IPS-18a (cell line): ENCODE measurements at regions not wholly inside any gene's neighbourhood (a gene's known extent, or its start where the extent isn't known, plus 50 kb on each side); places are given as distances from the start of the nearest gene placed in this dataset.
"Not testable (repeated sequence)": the region's sequence is repeated elsewhere in the genome, so short reads cannot be mapped to it uniquely, and the experiment has no call there.

Source experiments
- H3K27ac ChIP-seq: one replicate; pipeline ENCODE4 v1.5.1; 2013; ENCODE audit warnings: low read length
- H3K27me3 ChIP-seq: one replicate; pipeline ENCODE4 v1.6.1; 2013; ENCODE audit warnings: mild to moderate bottlenecking, low read length; ENCODE audit not compliant: control insufficient read depth, insufficient read depth
- H3K36me3 ChIP-seq: one replicate; pipeline ENCODE4 v1.6.1; 2013; ENCODE audit warnings: low read depth, low read length; ENCODE audit not compliant: control insufficient read depth
- H3K4me1 ChIP-seq: one replicate; pipeline ENCODE4 v1.6.1; 2013; ENCODE audit warnings: low read depth, low read length; ENCODE audit not compliant: control insufficient read depth
- H3K4me3 ChIP-seq: one replicate; pipeline ENCODE4 v1.5.1; 2013; ENCODE audit warnings: low read length
- H3K9ac ChIP-seq: one replicate; pipeline ENCODE4 v1.6.1; 2013; ENCODE audit warnings: mild to moderate bottlenecking, low read length, moderate library complexity
- H3K9me3 ChIP-seq: one replicate; pipeline ENCODE4 v1.6.1; 2013; ENCODE audit warnings: low read depth, low read length; ENCODE audit not compliant: control insufficient read depth

- H3K9ac ChIP-seq, result no peak overlapping the region
- H3K27me3 ChIP-seq, result no peaks in the 10 kb centered on the region
- no peak overlapping the region for H3K4me3 ChIP-seq
- no peaks in the 10 kb centered on the region for H3K36me3 ChIP-seq
- H3K27ac ChIP-seq, result no peak overlapping the region
- peaks cover under 1% of the 10 kb centered on the region for H3K9me3 ChIP-seq
- no peaks in the 10 kb centered on the region for H3K4me1 ChIP-seq
These were observed 77.6 kb downstream of the SETD4 start for GRCh38 chr21:35982717-35983116.

- no peaks in the 10 kb centered on the region for H3K27me3 ChIP-seq
- no peaks in the 10 kb centered on the region for H3K4me1 ChIP-seq
- no peaks in the 10 kb centered on the region for H3K36me3 ChIP-seq
- peaks cover 4% of the 10 kb centered on the region for H3K9me3 ChIP-seq
- no peak overlapping the region for H3K9ac ChIP-seq
- H3K4me3 ChIP-seq, result no peak overlapping the region
- H3K27ac ChIP-seq, result no peak overlapping the region
These were observed 78.7 kb downstream of the SETD4 start for GRCh38 chr21:35981514-35982070.

DNA sequence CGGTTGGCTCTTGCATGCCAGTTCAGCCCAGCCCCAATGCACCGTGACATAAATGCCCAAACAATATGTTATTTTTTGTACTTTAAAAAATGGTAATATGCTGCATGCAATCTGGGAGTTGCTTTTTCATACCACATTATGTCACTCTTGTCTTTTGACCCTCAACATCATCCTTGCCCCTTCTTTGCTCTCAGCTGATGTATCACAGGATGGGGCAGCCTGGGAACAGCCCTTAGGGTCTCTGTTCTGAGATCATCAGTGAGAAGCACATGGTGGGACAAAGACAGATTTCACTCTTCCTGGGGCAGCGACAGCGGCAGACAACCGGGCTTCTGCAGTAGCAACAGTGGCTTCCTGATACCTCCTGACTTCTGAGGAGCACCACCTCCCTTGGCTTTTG is 79.5 kb downstream of the SETD4 start:
- no peaks in the 10 kb centered on the region for H3K27me3 ChIP-seq
- H3K36me3 ChIP-seq, result no peaks in the 10 kb centered on the region
- no peak overlapping the region for H3K27ac ChIP-seq
- no peak overlapping the region for H3K4me3 ChIP-seq
- H3K4me1 ChIP-seq, result no peaks in the 10 kb centered on the region
- no peak overlapping the region for H3K9ac ChIP-seq
- peaks cover 4% of the 10 kb centered on the region for H3K9me3 ChIP-seq

DNA sequence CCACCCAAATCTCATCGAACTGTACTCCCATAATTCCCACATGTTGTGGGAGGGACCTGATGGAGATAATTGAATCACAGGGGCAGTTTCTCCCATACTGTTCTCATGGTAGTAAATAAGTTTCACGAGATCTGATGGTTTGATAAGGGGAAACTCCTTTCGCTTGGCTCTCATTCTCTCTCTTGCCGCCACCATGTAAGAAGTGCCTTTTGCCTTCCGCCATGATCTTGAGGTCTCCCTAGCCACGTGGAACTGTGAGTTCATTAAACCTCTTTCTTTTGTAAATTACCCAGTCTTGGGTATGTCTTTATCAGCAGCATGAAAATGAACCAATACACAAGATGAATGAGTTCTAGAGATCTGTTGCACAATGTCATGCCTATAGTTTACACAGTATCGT is 82.5 kb downstream of the SETD4 start:
- H3K27me3 ChIP-seq, H3K4me1 ChIP-seq, H3K9me3 ChIP-seq, H3K4me3 ChIP-seq, H3K9ac ChIP-seq, H3K27ac ChIP-seq, H3K36me3 ChIP-seq: not testable (repeated sequence)

- Histone ChIP-seq H3K9me3 (peaks cover 4% of the 10 kb centered on the region), H3K9ac (no peak overlapping the region), H3K4me3 (no peak overlapping the region), H3K36me3 (no peaks in the 10 kb centered on the region), H3K4me1 (no peaks in the 10 kb centered on the region), H3K27me3 (no peaks in the 10 kb centered on the region), H3K27ac (no peak overlapping the region)
These were observed 83.4 kb downstream of the SETD4 start for GRCh38 chr21:35976929-35977328.

GRCh38 chr21:35976481-35976880 is 83.8 kb downstream of the SETD4 start:
- H3K27me3 ChIP-seq, result no peaks in the 10 kb centered on the region
- peaks cover 4% of the 10 kb centered on the region for H3K9me3 ChIP-seq
- no peak overlapping the region for H3K9ac ChIP-seq
- no peak overlapping the region for H3K27ac ChIP-seq
- H3K4me3 ChIP-seq, result no peak overlapping the region
- no peaks in the 10 kb centered on the region for H3K36me3 ChIP-seq
- no peaks in the 10 kb centered on the region for H3K4me1 ChIP-seq

DNA sequence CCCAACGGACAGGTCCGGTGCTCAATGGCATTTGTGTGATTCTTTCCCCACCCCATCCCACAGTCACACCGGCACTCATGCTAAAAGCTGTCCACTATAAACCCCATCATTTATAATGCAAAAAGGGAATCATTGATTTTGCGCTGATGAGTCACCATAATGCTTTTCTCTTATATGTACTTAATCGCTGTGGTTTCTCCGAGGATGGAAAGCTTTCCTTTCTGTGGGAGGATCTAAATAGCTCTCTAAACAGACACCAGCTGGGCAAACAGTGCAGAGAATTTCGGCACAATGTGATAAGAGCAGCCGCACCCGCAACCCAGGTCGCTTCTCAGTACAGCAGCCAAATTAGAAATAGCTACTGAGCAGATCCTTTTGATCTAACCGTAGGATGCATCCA is 85.6 kb downstream of the SETD4 start:
- Histone ChIP-seq H3K9ac (no peak overlapping the region), H3K27ac (no peak overlapping the region), H3K36me3 (no peaks in the 10 kb centered on the region), H3K4me1 (no peaks in the 10 kb centered on the region), H3K9me3 (peaks cover 4% of the 10 kb centered on the region), H3K27me3 (no peaks in the 10 kb centered on the region), H3K4me3 (no peak overlapping the region)

DNA sequence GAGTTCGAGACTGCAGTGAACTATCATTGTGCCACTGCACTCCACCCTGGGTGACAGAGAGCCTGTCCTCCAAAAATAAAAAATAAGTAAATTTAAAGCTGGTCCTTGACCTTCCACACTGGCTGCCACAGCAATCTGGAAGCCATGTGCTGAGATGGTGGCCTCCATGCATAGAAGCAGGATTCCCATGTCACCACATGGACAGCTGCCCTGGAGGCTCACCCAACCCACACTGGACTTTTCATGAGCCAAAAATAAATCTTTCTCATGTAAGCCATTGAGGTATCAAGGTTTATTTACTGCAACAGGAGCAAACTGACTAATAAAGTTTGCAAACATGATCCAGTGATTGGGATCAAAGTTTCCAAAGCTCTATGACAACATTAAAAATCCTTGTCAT is 88.5 kb downstream of the SETD4 start:
- no peaks in the 10 kb centered on the region for H3K4me1 ChIP-seq
- H3K4me3 ChIP-seq, result no peak overlapping the region
- H3K27ac ChIP-seq, result no peak overlapping the region
- H3K36me3 ChIP-seq, result no peaks in the 10 kb centered on the region
- no peaks in the 10 kb centered on the region for H3K27me3 ChIP-seq
- H3K9me3 ChIP-seq, result no peaks in the 10 kb centered on the region
- no peak overlapping the region for H3K9ac ChIP-seq

- Histone ChIP-seq H3K36me3 (no peaks in the 10 kb centered on the region), H3K27ac (no peak overlapping the region), H3K4me1 (no peaks in the 10 kb centered on the region), H3K9me3 (no peaks in the 10 kb centered on the region), H3K4me3 (no peak overlapping the region), H3K9ac (no peak overlapping the region), H3K27me3 (no peaks in the 10 kb centered on the region)
These were observed 91.0 kb downstream of the SETD4 start for GRCh38 chr21:35969281-35969680.

DNA sequence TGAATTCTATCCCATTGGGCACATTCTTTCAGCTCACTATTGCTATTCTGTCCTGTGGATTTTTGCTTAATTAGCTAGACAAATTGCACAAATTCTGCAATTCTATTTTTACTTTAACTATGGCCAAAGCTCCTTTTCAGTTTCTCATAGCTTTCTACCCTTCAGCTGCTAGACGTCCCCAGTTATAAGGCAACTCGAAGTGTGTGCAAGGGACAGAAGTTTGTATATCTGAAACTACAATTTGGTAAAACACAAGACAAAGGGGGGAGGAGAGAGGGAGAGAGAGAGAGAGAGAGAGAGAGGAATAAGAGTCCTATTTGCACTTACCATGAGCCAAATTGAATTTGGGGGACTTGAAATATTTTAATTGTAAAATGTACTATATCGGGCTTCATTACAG is 91.8 kb downstream of the SETD4 start:
- Histone ChIP-seq H3K9ac (no peak overlapping the region), H3K9me3 (no peaks in the 10 kb centered on the region), H3K27me3 (no peaks in the 10 kb centered on the region), H3K4me1 (no peaks in the 10 kb centered on the region), H3K4me3 (no peak overlapping the region), H3K27ac (no peak overlapping the region), H3K36me3 (no peaks in the 10 kb centered on the region)

- no peak overlapping the region for H3K4me3 ChIP-seq
- no peaks in the 10 kb centered on the region for H3K36me3 ChIP-seq
- no peaks in the 10 kb centered on the region for H3K9me3 ChIP-seq
- H3K27me3 ChIP-seq, result no peaks in the 10 kb centered on the region
- H3K27ac ChIP-seq, result no peak overlapping the region
- H3K9ac ChIP-seq, result no peak overlapping the region
- no peaks in the 10 kb centered on the region for H3K4me1 ChIP-seq
These were observed 94.6 kb downstream of the SETD4 start for GRCh38 chr21:35965699-35966098.

DNA sequence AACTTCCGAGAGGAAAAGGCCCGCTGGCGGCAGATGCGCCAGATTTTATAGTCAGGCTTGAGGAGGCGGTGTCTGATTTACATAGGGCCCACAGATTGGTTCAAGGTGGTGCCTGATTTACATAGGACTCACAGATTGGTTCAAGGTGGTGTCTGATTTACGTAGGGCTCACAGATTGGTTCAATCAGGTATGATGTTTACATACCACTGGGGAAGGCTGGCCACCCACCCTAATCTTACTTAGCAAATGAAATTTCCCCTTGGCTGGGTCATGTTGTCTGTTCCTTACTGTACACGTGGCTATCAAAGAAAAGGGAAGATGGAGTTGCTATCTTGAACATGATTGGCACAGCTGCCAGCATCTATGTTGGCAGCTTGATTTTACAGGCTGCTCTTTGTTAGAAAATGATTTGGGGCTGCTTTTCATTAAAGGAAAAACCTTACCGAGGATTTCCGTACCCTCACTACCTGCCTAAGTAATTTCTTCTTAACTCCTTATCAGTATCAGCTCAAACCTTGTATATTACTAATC is 96.3 kb downstream of the SETD4 start:
- no peaks in the 10 kb centered on the region for H3K4me1 ChIP-seq
- H3K4me3 ChIP-seq, result no peak overlapping the region
- H3K9me3 ChIP-seq, result no peaks in the 10 kb centered on the region
- no peaks in the 10 kb centered on the region for H3K27me3 ChIP-seq
- no peaks in the 10 kb centered on the region for H3K36me3 ChIP-seq
- H3K9ac ChIP-seq, result no peak overlapping the region
- no peak overlapping the region for H3K27ac ChIP-seq
